ENCODE measurements at regions not wholly inside any gene's neighbourhood (a gene's known extent, or its start where the extent isn't known, plus 50 kb on each side); places are given as distances from the start of the nearest gene placed in this dataset.

- no peak for TF ChIP-seq EZH2 (IDR thresholded peaks at IDR 0.05; ENCODE audit: low read depth, low read length, severe bottlenecking)
- TF ChIP-seq CTBP2 (IDR thresholded peaks at IDR 0.05; ENCODE audit: borderline replicate concordance, insufficient read depth, insufficient read length, low read length): no peak
Measured at GRCh38 chr5:12294151-12294550, 389.9 kb upstream of the CTNND2 start (continued).

Measured in H1 (cell line).